GM19455 (cell line): ENCODE measurements at regions not wholly inside any gene's neighbourhood (a gene's known extent, or its start where the extent isn't known, plus 50 kb on each side); places are given as distances from the start of the nearest gene placed in this dataset.
"Not testable (repeated sequence)": the region's sequence is repeated elsewhere in the genome, so short reads cannot be mapped to it uniquely, and the experiment has no call there.

Experiments
- ATAC-seq: cut with Tn5 transposase; IDR thresholded peaks from one replicate; pipeline ENCODE4 v1.9.1; 2021; ENCODE audit not compliant: unreplicated experiment

DNA sequence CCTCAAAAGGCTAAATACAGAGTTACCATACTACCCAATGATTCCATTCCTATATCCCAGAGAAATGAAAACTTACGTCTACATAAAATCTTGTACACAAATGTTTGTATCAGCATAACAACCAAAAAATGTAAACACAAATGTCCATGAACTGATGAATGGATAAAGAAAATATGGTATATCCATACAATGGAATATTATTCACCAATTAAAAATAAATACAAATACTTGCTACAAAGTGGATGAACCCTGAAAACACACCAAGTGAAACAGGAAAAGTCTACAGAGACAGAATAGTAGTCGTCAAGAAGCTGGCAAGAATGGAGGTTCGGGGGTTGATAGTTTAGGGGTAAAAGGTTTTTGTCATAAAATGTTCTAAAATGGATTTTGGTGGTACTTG lies 54.0 kb upstream of the ANKRD28 start:
- ATAC-seq = no peak

DNA sequence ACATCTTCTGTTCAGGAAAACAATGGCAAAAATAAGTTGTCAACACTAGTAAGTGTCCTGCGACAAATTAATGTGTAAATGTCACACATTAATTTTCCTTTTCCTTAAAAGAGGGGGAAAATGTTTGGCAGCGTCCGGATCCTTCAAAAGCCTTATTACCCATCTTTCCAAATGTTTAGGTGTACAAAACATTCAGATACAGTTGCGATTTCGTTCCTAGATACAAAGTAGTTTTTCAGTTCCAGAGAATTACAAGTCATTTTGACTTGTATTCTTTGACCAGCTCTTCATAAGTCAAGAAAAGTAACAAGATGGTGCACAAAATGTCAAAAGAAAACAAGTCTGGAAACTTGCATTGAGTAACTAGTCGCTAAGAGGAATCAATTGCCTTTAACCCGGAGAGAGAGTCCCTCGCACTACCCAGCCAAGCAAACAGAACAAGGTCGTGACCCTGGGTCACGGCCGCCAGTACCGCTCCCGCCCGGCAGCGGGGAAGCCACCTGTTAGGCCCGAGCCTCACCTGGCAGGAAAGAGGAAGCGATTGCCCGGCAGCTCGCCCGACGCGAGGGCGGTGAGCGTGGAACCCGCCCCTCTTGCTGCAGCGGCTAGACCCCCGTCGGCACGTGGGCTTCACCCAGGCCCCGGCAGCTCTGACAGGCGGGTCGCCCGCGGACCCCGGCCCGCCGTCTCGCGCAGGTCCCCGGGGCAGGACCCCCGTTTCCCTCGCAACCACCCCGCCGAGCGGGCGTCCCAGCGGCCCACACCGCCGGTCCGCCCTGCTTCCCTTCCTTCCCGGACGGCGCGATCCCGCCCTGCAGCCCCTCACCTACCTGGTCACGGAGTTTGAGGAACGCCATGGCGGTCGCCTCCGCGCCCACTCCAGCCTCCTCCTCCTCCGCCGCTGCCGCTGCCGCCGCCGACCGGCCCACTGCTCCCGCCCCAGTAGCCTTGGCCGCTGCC lies 61.0 kb upstream of the ANKRD28 start:
- peak; percentile 62 for ATAC-seq

DNA sequence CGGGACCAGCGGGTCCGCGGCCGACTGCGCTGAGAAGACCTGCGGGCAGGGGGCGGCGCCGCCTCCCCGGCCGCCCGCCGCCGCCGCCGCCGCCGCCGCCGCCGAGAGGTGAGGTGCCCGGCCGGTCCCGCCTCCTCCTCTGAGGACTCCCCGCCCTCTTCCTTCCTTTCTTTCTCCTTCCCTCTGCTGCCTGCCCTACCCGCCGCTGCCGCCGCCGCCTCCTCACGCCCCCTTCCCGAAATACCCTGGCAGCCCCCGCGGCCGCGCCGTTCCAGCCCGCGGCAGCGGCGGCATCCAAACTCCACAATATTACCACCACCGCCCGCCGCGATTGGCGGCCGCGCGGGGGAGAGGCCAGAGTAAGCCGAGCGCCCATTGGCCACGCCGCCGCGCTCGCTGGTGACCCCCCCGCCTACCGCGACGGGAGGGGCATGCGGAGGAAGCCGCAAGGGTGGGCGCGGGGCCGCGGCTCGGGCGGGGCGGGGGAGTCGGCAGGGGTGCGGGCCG lies 61.8 kb upstream of the ANKRD28 start:
- peak; percentile 84 for ATAC-seq

DNA sequence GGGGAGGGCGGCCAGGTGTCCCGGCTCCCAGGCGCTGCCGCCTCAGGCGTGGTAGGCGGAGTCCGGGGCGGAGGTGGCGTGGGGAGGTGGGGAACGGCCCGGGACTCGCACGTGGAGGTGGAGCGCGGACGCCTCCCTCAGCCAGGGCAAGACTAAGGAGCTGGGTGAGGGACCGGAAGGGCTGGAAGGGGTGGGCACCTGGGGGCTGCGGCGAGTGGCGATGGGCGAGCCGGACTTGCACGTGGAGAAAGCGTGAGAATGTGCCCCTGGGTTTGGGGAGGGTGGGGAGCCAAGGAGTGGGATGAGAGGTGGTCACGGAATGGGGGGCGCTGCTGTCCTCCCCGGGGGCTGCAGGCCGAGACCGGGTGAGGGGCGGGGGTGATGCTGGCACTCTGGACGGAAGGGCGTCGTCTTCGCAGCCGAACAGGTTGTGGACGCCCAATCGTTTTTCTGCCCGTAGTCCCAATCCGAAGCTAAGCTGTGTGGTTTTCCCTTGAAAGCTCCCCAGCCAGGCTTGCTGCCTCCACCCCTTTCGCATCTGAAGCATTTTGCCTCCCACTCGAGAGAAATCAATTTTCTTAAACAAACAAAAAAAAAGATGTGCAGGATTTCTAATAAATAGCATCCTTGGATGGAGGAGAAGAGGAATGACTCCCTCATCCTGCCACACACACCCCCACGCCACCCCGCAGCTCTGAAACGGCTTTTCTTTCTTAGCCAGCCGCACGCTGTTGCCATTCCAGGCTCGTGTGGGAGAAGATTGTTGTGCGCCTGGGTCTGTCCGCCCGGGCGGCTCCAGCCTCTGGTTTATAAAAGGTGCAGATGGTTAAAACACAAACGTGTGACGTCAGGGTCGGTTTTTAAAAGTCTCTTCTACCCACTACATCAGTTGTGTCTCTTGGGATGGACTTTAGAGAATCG lies 62.5 kb upstream of the ANKRD28 start:
- ATAC-seq = peak; percentile 59

DNA sequence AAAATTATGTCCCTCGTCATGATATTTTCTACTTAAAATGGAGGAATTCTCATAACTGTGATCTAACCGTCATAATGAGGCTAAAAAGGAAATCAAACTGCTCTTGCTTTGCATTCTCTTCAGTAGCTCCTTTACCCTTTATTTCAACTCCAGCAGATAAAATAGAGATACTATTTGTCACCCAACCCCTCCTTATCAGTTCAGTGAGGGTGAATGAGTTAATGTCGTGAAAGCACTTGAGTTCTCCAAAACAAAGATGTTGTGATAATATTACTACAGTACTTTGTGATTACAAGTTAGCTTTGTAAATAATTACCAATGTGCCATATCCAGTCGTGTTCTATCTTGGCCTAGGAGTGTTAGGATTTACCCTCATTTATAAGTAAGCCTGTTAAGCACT lies 63.4 kb upstream of the ANKRD28 start:
- no peak for ATAC-seq

DNA sequence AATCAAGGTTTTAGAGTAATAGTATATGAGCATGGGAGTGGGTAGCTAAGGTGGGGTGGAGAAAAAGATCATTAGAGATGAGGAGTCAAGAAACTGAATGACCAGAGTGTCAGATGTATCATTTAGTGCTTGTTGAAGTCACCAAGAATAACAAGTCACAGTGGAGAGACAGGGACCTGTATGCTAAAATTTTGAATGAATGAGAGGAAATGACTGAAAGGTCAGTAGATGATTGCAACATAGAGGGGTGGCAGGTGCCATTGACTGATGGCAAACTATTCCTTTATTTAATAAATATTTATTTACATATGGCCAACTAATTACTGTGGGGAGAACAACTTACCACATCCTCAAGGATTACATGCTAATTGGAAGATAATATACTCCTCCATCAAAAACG lies 75.0 kb upstream of the ANKRD28 start:
- no peak for ATAC-seq

DNA sequence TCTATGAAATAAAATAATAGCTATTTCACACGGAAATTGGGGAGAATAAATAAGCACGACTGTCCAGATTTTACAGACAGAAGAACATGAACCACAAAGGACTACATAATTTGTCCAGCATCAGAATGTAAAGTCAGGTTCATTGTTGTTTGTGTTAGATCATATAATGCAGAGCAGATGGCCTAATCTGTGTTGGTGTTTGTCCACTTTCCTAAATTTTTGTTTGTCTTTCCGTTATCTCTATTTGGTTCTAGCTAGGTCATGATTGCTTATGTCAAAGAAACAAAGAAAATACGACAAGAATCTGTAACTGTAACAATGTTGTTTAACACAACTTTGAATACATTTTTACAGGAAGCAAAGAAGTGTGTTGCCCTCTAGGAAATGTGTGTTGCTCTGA lies 75.6 kb upstream of the ANKRD28 start:
- ATAC-seq = no peak

DNA sequence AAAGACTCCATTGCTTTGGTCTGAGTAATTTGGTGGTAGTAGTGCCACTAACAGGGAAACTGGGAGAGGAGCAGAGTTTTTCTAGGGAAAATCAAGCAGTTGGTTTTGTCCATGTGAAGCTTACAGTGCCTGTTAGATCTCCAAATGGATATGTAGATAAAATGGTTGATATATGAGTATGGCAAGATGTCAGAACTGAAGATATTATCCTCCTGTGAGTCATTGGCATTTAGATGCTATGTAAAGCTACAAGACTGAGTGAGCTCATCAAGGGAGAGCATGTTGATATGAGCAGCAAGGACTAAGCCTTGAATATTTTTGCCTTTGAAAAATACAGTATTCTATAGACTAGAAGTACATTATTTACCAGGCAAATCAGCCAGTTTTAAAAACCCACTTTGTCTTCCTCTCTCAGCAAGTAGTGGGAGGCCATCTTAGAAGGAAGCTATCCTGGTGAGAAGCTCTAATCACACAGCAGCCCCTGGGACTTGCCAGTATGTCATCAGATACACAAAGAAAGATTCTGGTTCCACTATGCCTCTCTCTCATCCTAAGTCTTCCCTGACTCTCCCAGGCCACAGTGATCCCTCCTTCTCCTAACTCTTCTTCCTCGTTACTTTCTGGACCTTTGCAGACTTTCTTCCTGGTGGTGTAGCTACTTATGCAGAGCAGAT lies 77.4 kb upstream of the ANKRD28 start:
- ATAC-seq = no peak

DNA sequence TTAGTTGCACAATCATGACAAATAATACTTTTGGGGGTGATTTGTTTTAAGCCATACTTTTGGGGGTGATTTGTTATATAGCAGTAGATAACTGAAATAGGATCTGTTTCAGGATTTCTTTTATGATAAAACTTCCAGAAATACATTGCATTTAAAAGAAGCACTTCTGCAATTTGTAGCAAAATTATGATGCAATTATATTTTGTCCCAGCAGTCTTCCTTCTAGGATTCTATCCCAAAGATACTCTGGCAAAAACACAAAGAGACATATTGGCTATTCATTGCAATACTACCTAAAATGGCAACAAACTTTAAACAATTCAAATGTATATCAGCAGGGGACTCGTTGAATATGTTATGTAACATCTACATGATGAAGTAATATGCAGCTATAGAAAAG lies 78.9 kb upstream of the ANKRD28 start:
- no peak for ATAC-seq

DNA sequence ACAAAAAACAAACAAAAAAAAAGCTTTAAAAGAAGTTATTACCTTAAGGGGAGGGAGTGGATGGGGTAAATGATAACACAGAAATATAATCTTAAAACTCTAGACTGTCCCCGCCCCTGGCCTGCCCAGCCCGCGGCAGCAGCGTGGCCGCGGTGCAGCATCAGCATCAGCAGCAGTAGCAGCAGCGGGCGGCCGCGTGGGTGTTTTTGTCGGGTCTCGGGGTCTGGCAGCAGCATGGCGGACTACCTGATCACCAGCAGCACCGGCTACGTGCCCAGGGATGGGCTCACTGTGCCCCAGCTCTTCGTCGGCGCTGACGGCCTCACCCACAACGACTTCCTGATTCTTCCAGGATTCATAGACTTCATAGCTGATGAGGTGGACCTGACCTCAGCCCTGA lies 80.0 kb upstream of the ANKRD28 start:
- ATAC-seq = no peak

DNA sequence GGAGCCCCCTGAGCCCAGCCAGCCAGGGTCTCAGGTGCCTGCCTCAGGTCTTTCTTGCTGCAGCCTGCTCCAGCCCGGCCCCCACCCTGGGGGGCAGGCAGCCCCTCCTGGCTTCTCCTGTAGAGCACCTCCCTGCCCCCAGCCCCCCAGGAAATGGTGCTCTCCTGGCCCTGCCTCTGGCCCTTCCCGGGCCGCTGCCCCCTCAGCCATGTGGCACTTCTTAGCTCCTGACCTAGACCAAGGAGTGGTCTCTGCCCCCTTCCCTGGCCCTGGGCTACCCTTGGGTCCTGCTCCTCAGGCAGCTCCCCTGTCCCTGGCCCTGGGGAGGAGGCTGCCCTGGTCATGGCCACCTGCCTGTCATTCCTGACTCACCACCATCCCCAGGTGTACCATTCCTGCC lies 82.0 kb upstream of the ANKRD28 start:
- not testable (repeated sequence) for ATAC-seq

DNA sequence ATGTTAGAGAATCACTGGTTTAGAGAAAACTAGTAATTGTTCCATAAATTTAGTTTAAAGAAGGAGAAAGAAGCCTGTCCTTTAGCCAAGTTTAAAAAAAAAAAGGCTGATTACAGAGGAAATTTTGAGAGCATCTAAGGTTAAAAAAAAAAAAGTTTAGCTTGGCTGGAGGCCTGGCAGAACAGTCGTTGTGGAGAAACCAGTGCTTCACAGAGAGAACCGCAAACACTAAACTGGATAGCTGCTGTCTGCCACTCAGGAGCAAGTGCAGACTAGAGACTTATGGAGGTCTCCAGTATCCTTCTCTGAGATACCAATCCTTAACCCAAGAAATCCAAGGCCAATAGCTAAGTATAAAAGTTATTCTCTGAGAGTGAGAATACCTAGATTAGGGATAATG lies 84.8 kb upstream of the ANKRD28 start:
- no peak for ATAC-seq

DNA sequence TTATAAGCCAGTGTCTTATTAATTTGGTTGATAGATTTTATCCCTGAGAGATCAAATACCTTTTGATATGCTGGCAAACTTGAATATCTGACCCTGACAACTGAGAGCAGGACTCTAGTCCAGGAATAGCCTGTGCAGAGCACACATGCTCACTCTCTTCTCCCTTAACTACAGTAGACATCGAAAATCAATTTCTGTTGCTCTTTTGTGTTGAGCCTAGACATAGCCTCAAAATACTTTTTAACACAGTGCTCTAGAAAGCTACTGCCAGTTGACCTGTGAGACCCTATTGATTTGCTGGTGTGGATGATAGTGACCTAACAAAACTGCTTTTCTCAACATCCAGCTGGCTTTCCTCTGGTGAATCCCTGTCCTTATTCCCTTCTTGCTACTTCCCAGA lies 86.4 kb upstream of the ANKRD28 start:
- no peak for ATAC-seq

DNA sequence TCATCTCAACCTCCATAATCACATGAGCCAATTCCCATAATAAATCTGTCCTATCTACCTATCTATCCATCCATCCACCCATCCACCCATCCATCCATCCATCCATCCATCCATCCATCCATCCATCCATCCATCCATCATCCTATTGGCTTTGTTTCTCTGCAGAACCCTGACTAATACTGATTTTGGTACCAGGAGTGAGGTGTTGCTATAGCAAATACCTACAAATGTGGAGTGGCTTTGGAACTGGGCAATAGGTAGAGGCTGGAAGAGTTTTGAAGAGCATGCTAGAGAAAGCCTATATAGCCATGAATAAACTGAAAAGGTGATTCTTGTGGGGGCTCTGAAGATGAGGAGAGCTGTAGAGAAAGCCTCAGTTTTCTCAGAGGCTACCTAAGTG lies 88.7 kb upstream of the ANKRD28 start:
- no peak for ATAC-seq

DNA sequence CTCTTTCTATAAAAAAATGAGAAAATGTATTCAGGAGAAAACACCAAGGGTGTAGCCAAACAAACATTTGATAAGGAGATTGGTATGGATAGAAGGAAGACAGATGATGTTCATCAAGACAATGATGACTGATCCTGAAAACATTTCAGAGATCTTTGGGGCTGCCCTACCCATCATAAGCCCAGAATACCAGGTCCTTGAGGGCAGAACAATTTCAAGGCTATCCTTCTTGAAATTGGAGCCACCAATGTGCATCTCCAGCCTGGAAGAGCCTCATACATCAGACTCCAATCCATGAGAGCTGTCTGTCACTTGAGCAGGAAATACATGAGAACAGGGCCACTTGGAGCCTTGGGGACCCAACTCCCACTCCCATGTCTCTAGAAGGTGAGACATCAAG lies 89.5 kb upstream of the ANKRD28 start:
- ATAC-seq = no peak

DNA sequence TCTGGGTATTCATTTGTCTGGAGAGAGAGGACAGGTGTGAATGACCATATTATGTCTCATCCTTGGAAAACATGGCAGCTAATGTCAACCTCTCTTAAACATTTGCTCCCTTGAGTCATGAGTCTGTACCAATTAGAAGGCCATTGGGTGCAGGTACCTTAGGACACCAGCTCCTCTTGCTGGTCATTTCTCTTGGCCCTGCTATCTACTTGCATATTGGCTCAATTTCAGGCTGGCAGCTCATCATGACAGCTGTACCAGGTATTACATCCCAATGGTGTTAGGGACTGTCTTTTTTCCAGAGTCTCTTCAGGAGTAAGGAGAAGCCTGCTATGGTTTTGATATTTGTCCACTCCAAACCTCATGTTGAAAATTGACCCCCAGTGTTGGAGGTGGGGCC lies 92.2 kb upstream of the ANKRD28 start:
- ATAC-seq = no peak

DNA sequence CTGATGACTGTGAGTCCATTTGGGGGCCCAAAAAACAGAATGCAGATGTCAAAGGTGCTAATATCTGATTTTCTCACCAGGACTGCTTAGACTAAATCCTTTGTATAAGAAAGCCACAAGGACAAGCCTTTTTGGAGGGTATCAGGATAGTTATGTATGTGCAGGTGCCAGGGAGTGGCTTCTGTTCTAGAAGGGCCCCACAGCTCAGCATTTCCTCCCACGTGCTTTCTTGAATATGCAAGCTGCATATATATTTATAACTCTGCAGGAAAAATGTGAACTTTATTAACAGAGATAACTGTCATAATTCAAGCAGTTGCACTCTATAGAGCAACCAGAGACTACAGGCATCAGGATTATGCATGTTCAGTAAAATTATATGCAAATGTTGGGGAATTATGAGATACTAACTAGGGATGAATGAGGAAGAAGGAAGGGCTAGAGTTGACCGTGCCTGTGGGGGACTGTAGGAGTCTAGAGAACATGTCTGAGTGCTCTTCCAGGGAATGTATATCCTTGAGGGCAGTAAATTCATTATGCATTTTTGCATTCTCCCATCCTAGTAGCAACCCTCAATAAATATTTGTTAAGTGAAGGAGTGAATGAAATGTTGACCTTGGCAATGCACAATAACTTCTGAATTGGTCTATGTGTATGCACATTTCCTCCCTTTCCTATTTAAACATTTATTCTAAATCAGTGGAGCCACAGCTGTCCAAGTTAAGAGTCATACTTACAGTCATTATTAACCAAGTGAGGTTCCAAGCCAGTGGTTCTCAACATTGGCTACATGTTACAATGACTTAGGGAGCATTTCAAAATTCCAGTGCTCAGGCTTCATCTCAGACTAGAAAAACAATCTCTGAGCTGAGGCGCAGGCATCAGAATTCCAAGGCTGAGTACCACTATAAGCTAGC lies 94.8 kb upstream of the ANKRD28 start:
- no peak for ATAC-seq

DNA sequence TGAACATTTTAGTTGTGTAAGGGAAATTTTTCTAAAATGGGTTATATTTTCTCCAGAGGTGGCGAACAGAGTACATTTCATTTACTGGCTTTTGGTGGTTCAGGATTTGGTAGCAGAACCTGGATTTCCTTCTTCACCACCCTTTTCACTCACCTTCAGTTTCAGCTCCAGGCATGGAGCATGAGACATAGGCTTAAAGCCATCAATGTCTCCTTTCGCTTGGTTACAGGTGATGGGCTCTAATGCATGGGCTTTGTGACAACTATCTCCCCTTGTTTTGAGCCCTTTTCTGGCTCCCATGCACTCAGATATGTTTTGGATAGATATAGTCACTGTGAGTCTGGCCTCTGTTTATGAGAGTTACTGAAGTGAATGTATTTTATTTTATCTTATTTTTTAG lies 96.6 kb upstream of the ANKRD28 start:
- no peak for ATAC-seq

DNA sequence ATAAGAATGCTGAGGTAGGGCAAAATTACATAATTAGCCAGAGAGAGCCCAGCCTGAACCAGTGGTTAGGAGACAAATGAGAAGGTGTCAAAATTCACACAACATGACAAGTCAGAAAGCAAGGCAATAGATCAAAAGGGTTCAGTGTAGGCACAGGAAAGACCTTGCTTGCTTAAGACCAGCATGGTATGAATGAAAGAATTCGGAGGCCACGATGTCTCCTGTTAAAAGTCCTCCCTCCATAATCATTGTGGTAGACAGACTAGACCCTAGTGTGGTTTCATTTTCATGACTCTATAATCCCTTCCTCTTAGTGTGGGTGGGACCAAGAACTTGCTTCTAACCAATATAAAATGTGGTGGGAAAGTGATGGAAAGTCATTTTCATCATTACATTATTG lies 98.7 kb upstream of the ANKRD28 start:
- ATAC-seq = no peak

DNA sequence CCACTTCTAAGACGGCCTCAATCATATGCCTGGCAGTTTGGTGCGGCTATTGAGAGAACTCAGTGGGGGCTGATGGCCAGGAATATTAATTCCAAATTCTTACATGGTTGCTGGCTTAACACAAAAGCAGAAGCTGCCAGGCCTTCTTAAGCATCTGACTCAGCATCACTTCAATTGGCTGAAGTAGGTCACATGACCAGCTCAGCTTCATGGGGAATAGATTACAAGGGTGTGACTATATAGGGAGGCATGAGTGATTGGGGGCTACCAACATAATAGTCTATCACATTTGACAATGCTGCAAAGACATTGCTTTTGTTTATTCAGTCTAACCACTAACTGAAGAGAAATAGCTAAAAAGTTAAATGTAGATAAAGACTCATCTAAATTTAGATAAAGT lies 101.6 kb upstream of the ANKRD28 start:
- ATAC-seq = no peak
